NCI-H774 (cell line): ENCODE measurements at regions not wholly inside any gene's neighbourhood (a gene's known extent, or its start where the extent isn't known, plus 50 kb on each side); places are given as distances from the start of the nearest gene placed in this dataset.

ENCODE experiments used
- DNase-seq: peaks from one replicate; lab custom pipeline; 2025; lab: John Stamatoyannopoulos, UW

DNA sequence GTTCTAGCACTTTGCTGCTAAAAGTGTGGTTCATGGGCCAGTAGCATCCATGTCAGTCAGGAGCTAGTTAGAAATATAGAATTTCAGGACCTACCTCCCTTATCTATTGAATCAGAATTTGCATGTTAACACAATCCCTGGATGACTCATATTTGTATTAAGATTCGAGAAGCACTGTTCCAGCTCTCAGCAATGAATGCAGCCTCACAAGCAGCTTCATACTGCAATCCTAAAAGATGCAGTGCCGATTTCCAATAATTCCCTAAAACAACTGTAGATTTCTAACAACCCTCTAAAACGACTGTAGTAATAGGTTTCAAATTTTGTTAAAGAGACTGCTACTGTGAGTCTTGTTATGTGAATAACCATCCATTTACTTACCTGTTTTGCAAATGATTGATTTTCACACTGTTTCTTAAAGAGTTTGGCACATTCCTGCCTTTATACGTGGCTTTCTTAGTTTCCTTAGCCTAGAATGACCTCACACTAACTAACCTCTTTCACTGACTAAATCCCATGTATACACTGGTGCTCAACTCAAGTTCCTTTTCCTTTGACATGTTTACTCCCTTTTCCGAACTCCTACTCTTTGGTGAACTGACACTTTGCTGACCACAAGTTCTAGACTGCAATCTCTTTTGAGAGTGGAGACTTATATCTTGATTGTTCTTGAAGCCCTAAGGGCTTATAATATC lies 511.8 kb downstream of the METTL15 start:
- no peak for DNase-seq

DNA sequence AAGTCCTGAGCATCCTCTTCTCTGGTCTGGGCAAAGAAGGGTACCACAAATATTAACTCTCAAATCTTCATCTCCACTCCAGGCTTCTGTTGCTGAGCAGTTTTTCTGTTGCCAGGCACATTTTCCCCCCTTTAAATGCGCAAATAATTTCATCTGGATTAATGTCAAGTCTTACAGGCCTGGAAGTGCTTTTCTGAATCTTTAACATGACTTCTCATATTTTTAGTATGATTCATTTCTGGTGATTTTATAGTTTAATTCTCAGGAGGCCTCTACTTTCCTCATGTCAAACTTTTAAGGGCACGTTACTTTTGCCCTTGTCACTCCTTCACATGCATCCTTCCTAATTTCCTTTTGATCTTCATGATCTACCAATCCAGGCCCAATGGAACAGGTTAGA lies 510.2 kb downstream of the METTL15 start:
- no peak for DNase-seq

DNA sequence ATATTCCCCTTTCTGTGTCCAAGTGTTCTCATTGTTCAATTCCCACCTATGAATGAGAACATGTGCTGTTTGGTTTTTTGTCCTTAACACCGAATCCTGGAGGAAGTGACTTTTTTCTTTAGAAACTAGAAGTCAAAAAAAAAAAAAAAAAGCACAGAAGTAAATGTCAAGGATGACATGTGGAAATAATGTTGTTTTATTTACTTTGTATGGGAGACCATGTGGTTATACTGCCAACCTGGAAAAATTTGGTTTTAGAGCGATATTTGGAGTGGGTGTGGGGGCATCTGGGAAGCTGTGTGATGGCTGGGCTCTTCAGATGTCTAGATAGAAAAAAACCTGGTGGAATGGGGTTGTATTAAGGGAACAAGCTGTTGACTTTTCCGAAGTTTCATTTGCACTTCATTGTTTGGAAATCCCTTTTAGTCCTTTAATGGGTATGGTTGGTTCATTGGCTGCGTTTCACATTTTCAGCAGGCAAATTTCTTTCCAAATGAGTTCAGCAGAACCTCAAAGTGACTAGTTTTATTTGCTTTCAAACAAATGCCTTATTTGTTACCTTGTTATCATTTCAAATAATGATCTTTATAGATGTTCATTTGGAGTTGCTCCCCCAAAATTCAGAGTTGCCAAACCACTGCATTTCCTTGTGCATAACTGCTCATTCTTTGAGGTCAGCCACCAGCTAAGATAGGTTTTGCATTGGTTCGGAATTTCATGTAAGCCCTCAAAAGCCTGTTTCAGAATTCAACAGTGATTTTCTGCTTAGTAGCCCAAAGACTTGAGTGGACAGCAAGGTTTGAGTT lies 508.2 kb downstream of the METTL15 start:
- no peak for DNase-seq

DNA sequence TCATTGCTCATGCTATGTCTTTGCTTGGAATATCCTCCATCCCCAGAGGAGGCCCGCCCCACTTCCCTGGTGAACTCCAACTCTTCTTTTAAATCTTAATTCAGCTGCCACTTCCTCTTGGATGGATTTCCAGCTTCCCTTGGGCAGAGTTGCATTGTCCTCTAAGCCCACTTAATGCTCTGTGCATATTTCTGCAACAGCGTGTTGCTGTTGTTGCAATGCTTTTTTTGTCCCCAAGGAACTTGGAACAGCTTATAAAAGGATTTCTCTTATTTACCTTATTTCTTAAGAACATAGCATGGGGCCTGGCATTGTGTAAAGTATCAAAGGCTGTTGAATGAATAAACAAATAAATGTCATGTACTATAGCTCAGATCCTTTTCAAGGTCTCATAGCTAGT lies 507.4 kb downstream of the METTL15 start:
- DNase-seq, result no peak

DNA sequence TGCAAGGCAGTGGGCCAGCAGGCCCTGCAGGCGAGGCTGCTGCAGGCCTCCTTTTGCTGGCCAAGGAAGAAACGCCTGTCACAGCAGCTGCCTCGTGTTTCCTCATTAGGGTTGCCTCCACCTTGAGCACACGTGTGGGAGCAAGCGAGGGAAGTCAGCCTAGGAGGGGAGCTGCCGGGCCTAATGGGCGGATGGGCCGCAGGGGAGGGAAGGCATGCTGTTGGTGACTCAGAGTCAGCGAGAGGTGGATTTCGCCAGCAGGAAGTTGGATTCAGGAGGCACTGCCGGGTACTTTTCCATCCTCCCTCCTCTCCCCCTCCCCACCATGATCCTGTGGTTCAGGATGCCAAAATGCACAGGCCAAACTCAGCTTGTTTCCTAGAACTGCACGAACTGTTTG lies 498.7 kb downstream of the METTL15 start:
- no peak for DNase-seq

DNA sequence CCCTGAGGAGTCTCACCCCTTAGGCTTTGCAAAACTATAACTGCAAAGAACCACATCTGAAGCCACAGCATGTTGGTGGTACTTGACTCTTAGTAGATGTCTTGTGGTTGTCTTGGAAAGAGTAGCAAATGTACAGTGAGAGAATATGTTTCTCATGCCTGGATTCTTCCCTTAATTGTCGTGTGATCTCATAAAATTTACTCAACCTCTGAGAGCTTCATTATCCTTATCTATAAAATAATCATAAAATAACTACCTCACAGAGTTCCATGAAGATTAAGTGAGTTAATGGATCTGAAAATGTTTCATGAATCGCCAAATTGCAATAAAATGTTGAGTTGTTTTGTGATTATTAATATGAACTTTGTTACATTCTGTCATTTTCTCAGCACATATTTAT lies 491.5 kb downstream of the METTL15 start:
- no peak for DNase-seq

DNA sequence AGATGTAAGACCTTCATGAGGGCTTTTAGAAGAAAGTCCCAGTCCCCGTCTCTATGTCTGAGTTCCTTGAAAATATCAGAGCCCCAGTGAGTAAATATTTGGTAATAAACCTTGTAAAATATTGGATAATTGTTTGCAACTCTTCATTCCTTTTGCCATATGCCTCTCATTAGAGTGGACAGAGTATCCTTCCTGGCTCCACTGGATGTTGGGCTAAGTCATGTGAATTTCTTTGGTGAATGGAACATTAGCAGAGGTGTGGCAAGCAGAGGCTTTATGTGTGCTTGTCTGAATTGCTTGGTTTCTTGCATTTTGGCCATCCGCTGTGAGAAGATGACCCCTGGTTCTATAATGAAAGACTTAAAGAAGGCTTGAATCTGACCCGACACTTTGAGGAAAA lies 490.3 kb downstream of the METTL15 start:
- DNase-seq, result no peak

DNA sequence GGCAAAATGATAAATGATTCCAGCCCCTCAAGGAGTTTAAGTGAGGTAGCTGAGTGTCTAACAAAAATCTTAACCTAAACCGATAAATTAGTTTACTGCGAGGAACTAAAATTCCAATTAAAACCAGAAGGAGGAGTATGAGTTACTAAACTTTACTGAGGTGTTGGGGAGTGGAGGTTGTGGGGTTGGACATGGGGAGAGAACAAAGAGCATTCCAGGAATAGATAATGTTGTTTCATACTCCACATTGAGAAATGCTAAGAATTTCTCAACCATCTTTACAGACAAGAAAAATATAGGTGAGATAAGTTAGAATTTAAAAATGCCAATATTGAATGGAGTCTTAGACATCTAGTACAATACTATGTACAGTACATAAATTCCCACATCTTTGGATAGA lies 488.6 kb downstream of the METTL15 start:
- no peak for DNase-seq

DNA sequence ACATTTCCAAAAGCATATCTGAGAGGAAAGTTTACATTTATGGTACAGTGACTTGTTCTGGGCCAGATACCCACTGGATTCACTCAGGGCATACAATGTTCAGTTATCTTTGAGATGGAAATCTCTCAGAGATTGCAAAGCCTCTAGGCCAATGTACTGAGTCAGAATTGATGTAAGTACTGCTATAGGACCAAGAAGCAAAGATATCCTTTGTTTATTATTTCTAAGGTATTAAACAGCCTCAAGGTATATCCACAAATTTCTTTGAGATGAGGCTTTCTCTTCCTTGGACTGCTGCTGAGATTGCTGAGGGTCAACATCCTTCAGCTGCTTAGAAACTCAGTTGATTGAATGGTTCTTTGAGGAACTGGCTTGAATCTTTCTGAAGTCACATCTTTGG lies 484.0 kb downstream of the METTL15 start:
- DNase-seq, result no peak

DNA sequence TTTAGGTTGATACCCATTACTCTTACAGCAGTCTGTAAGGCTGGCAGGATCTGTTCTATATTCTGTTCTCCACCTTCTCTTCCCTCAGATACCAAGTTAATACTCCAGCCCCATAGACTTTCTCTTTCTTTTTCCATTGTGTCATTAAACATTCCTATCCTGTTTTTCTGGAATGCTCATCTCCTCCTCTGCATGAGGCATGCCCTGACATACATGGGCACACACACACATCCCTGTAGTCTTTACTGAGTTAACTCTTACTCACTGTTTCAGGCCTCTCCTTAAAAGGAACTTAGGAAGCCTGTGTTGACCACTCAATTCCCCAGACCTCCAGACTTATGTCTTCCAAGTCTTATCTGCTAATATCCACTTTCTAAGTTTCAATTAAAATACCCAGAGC lies 476.8 kb downstream of the METTL15 start:
- DNase-seq, result no peak

DNA sequence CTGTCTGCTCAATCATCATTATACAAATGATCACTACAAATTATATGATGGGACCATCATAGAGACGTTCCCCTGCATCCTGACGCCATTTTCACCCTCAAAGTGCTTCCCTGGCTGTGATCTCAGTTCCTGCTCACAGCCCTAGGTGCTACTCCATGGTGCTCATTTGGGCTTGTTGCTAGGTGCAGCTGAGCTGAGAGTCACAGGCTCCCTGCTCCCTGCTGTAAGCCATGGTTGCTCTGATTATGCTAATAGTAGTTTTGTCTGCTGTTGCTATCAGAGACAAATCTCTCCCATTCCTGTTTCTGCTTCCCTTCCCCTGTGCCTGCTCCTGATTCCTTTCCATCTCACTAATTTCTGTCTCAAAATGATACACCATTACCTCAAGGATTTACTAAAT lies 474.3 kb downstream of the METTL15 start:
- DNase-seq, result no peak

DNA sequence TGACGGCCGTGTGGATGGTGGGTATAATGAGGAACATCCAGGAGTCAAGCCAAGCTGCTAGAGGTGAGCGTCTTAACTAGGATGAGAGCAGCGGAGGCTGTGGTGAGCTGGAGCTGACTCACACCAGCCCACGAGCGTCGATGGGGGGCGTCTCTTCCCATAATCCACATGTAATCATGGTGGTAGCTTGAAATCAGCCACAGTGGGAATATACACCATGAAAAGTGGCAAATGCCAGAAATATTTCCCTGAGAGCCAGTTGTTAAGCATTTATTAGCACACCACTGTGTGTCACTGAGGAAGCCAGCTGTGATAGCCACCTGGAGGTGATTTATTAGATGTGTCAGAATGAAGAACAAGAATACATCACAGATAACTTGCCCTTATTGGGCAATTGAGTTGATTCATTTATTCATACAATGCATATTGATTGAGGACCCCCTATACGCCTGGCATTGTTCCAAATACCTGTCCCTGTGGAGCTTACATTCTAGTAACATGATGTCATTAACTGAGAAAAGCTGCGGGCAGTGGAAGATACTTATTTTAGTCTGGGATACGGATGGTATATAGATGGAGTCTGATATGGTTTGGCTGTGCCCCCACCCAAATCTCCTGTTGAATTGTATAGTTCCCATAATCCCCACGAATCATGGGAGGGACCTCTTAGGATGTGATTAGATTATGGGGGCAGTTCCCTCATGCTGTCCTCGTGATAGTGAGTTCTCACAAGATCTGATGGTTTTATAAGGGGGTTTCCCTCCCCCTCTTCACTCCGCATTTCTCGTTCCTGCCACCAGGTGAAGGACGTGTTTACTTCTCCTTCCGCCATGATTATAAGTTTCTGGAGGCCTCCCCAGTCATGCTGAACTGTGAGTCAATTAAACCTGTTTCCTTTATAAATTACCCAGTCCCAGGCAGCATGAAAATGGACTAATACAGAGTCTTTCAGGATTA lies 473.4 kb downstream of the METTL15 start:
- DNase-seq, result no peak

DNA sequence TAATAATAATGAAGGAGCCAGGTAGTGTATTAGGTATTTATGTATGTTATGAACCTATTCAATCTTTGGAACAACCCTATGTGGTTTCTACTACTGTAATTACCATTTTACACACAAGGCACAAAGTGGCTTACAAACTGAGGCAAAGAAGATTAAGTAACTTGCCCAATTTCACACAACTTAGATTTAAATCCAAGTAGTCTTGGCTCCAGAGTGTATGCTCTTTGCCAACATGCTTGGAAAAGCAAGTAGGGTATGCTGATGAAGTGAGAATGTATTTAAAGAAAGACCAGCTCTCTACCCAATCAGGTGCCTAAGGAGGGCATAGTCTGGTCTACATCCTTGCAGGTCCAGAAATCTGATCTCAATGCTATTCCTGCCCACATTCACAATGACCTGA lies 463.2 kb downstream of the METTL15 start:
- DNase-seq, result no peak

DNA sequence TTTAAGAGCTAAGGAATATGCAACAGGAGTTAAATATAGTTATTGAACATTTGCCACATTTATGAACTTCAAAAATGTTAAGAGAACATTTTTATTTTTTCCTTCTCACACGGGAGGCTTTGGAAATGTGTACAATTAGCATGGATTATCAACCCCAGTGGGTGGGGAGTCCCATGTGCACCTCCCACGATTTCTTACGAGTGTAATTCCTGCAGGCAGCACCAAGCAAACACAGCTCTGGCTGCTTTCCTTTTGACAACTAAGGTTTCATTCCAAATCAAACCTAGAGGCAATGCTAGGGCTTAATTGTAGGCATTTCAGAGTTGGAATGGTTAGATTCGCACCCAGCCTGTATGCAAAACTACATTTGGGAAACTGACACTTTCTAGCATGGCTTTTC lies 460.9 kb downstream of the METTL15 start:
- DNase-seq, result no peak

DNA sequence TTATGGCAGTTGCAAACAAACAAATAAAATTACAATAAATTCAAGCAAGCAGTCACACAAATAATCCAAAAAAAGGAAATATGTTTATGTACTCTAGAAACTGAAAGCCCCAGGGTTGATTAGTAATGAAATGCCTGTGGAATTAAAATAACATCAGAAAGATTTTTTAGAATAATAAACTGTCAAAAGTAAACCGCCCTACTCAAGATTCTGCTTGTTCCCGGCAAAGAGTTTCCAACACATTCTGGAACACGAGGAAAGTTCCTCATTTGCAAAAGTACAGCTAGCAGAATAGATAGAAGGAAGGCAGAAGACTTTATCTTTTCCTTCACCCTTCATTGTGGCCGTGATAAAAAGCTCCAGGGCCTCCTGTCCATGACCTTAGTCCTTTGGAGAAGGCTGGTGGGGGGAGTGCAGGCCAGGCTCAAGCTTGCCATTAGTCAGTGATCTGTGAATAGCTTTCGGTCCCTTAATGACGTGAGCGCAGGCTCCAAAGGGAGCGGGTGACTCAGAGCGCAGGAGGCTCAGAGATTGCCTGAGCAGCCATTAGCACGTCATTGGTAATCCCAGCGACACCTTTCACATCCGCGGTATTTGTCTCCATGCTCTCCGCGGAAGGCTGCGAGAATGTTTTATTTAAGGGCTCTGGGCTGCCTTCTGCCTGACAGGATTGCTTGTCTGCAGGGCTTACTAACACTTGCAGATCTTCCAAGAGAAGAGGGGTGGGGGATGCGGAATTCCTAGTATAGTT lies 458.3 kb downstream of the METTL15 start:
- peak; percentile 58 for DNase-seq

DNA sequence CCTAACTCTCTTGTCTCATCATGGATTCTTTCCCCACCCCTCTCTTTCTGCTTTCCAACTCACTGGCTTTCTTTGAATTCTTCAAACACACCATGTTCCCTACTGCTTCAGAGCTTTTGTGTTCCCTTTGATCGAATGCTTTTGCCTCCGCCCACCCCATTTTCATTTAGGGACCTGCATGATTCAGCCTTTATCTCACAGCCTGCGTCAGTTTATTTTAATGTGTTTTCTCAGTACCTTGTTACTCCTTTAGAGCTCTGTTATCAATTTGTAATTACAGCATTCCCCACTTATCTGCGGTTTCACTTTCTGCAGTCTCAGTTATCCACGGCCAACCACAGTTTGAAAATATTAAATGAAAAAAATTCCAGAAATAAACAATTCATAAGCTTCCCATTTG lies 451.3 kb downstream of the METTL15 start:
- no peak for DNase-seq

DNA sequence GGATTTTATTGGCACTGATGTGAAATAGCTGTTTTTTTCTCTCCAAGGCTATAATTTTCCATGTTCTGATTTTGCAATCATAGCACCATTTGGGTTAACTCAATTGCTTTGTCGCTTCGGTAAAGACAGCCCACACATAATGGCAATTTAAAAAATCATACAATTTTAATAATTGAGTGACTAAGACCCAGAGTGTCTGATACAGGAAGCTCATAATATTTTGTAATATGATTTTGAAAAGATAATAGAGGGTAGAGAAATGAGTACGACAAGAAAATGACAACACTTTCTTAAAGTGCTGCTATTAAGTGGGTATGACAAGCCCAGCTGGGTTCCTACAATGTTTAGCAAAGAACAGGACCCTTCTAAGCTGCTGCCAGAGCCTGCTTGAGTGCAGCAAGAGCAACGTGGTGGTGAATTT lies 439.1 kb downstream of the METTL15 start:
- DNase-seq, result no peak

DNA sequence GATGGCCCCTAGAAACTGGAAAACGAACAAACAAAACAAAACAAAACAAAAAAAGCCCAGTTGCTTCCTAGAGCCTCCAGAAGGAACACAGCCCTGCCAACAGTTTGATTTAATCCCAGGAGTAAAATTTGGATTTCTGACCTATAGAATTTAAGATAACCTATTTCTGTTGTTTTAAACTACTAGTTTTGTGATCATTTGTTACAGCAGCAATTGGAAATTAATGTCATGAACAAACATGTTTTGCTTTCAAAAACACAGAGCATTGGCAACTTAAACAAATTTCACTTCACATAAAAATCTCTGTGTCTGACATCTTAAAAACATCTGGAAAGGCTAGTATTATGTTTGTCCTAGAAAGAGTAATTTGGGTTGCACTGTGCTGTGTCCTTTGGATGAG lies 437.3 kb downstream of the METTL15 start:
- DNase-seq, result no peak

DNA sequence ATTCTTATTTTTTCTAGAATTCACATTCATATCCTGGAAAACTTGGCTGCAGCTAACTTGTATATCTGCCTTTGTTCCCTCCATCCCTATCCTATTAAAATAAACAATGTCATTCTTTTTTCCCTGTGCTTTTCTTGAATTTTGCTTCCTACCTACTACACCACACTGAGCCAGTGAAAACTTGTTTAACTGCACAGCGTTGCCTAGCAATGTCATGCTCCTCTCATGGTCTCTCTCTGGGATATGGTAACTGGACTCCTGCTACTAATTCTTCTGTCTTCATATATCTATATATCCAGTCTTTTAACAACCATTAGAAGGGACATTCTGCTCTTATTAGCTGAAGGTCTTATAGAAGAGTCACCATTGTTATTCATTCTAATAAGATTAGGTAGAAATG lies 434.4 kb downstream of the METTL15 start:
- DNase-seq, result peak; percentile 63

DNA sequence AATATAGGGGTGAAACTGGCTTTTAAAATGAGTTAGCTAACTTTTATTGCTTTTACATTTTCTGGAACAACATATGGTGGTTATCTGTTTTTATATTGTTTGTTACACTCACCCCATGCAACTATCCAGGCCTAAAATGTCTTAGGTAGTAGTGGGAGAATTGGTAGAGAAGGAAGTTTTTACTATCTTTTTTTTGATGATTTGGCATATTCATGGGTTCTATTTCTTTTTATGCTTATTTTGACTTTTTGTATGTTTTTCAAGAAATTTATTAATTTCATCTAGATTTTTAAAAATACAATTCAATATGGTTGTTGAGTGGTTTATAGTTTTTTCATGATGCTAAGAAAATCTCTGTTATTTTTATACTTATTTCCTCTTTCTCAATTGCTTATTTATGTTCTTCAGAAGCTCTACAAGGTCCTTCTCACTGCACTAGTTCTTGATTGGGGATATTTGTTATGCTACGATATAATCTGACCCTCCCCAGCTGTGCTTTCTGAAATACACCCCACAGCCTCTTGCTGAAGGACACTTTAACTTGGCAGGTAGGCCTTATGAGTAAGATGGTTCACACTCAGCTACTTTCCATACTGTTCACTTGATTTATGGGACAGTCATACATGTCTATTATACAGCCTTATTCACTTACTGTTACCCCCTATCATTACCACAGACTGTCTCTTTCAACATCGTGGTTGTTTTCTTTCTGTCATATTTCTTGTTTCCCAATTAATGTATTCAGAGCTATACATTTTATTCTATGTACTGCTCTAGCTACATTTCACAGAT lies 431.2 kb downstream of the METTL15 start:
- no peak for DNase-seq

DNA sequence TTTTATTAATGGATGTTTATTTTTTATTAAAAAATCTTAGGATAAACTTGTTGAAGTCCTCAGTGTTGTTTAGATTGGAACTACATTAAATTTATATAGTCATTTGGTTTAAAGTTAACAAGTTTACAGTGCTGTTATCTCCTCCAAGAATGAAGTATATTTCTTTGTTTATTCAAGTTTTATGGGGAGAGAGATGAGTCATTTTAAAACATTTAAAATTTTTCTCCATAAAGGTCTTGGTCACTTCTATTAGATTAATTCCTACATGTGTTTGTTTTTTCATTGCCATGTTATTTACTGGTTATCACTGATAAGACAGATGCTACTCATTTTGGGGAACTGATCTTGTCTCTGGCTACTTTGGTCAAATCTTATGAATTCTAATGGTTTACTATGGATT lies 429.6 kb downstream of the METTL15 start:
- no peak for DNase-seq
